ENCODE measurements at regions not wholly inside any gene's neighbourhood (a gene's known extent, or its start where the extent isn't known, plus 50 kb on each side); places are given as distances from the start of the nearest gene placed in this dataset.

DNA sequence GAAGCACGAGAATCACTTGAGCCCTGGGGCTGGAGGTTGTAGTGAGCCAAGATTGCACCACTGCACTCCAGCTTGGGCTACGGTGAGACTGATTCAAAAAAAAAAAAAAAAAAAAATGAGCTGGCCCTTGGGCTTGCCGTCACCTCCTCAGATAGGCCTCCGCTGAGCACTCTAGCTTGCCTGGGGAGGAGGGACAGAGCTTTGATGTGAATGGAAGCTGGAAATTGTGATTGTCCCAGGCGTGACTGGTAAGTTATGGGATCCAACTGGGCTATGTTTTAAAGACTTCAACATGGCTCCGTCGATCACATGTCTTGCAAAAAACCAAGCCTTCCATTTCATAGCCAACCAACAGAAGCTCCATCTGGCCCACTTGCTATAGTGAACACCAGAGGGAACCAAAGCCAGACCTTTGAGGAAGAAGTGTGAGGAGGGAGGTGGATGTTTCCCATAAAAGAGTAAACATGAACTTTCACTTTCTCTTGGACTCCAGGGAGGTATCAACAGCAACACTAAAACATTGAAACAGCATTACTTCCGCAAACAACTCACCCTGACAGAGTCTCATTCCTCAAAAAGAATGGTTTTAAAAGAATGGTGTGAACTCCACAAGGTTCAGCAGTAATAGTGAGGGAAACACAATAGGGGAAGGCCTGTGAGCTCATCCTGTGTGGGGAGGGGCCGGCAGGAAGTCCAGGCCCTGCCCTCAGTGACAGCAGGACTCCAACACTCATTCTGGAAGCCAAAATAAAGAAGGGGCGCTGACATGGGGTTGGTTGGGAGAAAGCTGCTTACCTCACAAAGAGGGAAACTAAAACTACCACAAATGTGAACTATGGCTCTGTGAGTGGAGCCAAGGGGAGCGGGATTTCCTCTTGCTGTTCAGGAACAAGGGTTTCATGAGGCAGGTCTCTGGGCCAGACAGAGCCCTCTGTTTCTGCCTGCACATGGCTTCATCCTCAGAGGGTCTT is 59.2 kb upstream of the IL12A start:
- no peaks in the 10 kb centered on the region for H3K27me3 ChIP-seq (ENCODE audit: insufficient read depth, low read depth)
- no peaks in the 10 kb centered on the region for H3K36me3 ChIP-seq (ENCODE audit: insufficient read depth)
- H4K20me1 ChIP-seq (ENCODE audit: insufficient read depth) = no peaks in the 10 kb centered on the region
- H3K4me2 ChIP-seq = no peak overlapping the region
- H3K4me3 ChIP-seq (IDR thresholded peaks at IDR 0.05; ENCODE audit: insufficient read depth, low read depth, low read length) = no peak overlapping the region
- TF ChIP-seq, protein P1, sequence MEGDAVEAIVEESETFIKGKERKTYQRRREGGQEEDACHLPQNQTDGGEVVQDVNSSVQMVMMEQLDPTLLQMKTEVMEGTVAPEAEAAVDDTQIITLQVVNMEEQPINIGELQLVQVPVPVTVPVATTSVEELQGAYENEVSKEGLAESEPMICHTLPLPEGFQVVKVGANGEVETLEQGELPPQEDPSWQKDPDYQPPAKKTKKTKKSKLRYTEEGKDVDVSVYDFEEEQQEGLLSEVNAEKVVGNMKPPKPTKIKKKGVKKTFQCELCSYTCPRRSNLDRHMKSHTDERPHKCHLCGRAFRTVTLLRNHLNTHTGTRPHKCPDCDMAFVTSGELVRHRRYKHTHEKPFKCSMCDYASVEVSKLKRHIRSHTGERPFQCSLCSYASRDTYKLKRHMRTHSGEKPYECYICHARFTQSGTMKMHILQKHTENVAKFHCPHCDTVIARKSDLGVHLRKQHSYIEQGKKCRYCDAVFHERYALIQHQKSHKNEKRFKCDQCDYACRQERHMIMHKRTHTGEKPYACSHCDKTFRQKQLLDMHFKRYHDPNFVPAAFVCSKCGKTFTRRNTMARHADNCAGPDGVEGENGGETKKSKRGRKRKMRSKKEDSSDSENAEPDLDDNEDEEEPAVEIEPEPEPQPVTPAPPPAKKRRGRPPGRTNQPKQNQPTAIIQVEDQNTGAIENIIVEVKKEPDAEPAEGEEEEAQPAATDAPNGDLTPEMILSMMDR (conservative IDR thresholded peaks at IDR 0.05; ENCODE audit: low read depth, low read length) = no peak
- no peaks in the 10 kb centered on the region for H3K4me1 ChIP-seq (ENCODE audit: low read depth, poor library complexity, severe bottlenecking)
- no peak overlapping the region for H2AFZ ChIP-seq (ENCODE audit: low read depth)
- H3K9ac ChIP-seq = no peak overlapping the region
- no peaks in the 10 kb centered on the region for H3K79me2 ChIP-seq (ENCODE audit: insufficient read depth, low read depth)
- H3K27ac ChIP-seq = no peak overlapping the region

DNA sequence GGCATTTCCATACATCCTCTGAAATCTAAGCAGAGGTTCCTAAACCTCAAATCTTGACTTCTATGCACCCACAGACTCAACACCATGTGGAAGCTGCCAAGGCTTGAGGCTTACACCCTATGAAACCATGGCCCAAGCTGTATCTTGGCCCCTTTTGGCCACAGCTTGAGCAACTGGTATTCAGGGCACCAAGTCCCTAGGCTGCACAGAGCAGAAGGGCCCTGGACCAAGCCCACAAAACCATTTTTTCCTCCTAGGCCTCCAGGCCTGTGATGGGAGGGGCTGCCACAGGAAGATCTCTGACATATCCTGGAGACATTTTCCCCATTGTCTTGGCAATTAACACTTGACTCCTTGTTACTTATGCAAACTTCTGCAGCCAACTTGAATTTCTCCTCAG is 54.4 kb upstream of the IL12A start:
- H3K4me2 ChIP-seq = no peak overlapping the region
- H4K20me1 ChIP-seq (ENCODE audit: insufficient read depth) = no peaks in the 10 kb centered on the region
- H2AFZ ChIP-seq (ENCODE audit: low read depth) = no peak overlapping the region
- H3K4me1 ChIP-seq (ENCODE audit: low read depth, poor library complexity, severe bottlenecking) = no peaks in the 10 kb centered on the region
- no peaks in the 10 kb centered on the region for H3K27me3 ChIP-seq (ENCODE audit: insufficient read depth, low read depth)
- H3K4me3 ChIP-seq (IDR thresholded peaks at IDR 0.05; ENCODE audit: insufficient read depth, low read depth, low read length) = no peak overlapping the region
- H3K9ac ChIP-seq = no peak overlapping the region
- H3K79me2 ChIP-seq (ENCODE audit: insufficient read depth, low read depth) = no peaks in the 10 kb centered on the region
- H3K27ac ChIP-seq = no peak overlapping the region
- TF ChIP-seq, protein P1 (conservative IDR thresholded peaks at IDR 0.05; ENCODE audit: low read depth, low read length) = no peak
- H3K36me3 ChIP-seq (ENCODE audit: insufficient read depth) = no peaks in the 10 kb centered on the region

DNA sequence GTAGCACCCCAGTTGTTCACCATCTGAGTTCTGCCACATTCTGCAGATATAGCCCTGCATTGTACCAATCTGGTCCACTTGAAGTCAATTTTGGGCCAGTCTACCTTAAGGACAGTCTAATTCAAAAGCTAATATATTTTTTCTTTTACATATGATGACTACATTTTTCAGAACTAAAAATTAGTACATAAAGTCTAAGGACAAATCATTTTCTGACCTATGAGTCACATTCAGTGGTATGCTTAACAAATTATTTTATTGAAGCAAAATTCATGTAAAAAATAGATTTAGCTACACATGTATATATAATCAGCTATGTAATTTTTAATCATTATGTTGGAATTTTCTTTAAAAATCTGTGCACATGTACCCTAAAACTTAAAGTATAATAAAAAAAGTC is 52.1 kb upstream of the IL12A start:
- Histone ChIP-seq H3K36me3 (ENCODE audit: insufficient read depth) (no peaks in the 10 kb centered on the region), H3K79me2 (ENCODE audit: insufficient read depth, low read depth) (no peaks in the 10 kb centered on the region), H3K27ac (no peak overlapping the region), H3K27me3 (ENCODE audit: insufficient read depth, low read depth) (no peaks in the 10 kb centered on the region), H3K4me3 (IDR thresholded peaks at IDR 0.05; ENCODE audit: insufficient read depth, low read depth, low read length) (no peak overlapping the region), H3K4me1 (ENCODE audit: low read depth, poor library complexity, severe bottlenecking) (no peaks in the 10 kb centered on the region), H4K20me1 (ENCODE audit: insufficient read depth) (no peaks in the 10 kb centered on the region), H3K4me2 (no peak overlapping the region), H3K9ac (no peak overlapping the region), H2AFZ (ENCODE audit: low read depth) (no peak overlapping the region)
- TF ChIP-seq, protein P1 (conservative IDR thresholded peaks at IDR 0.05; ENCODE audit: low read depth, low read length) = no peak

DNA sequence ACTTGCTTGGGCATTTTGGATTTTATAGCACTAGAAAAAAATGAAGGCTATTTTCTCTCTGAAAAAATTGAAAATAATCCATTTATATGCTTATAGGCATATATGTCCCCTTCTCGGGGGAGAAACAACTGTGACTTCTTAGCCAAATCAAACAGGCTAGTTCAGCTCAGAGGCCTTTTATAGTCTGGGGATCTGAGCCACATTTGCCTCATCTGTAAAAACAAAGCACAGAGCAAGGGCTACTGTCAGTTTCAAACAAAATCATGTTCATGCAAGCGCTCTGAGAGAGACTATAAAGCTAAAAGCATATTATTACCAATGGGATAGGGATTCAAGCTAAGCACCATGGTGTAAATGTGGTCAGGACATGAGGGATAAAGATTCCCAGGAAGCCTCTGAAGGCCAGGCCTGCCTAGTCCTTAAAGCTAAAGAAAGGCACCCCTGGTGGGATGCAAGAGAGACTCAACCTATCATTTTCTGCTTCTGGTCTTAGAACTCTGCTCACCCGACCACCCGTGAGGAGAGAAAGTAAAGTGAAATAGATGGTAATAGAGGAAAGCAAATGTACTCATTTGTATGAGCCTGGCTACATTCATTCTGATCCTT is 51.0 kb upstream of the IL12A start:
- no peak overlapping the region for H2AFZ ChIP-seq (ENCODE audit: low read depth)
- TF ChIP-seq, protein P1 (conservative IDR thresholded peaks at IDR 0.05; ENCODE audit: low read depth, low read length) = no peak
- H3K9ac ChIP-seq = no peak overlapping the region
- no peaks in the 10 kb centered on the region for H3K36me3 ChIP-seq (ENCODE audit: insufficient read depth)
- no peak overlapping the region for H3K27ac ChIP-seq
- H3K4me2 ChIP-seq = no peak overlapping the region
- no peaks in the 10 kb centered on the region for H3K27me3 ChIP-seq (ENCODE audit: insufficient read depth, low read depth)
- H3K4me1 ChIP-seq (ENCODE audit: low read depth, poor library complexity, severe bottlenecking) = no peaks in the 10 kb centered on the region
- H3K4me3 ChIP-seq (IDR thresholded peaks at IDR 0.05; ENCODE audit: insufficient read depth, low read depth, low read length) = no peak overlapping the region
- H3K79me2 ChIP-seq (ENCODE audit: insufficient read depth, low read depth) = no peaks in the 10 kb centered on the region
- H4K20me1 ChIP-seq (ENCODE audit: insufficient read depth) = no peaks in the 10 kb centered on the region

All from KMS-11 (cell line).